RWPE2 (cell line): ENCODE measurements at regions not wholly inside any gene's neighbourhood (a gene's known extent, or its start where the extent isn't known, plus 50 kb on each side); places are given as distances from the start of the nearest gene placed in this dataset.
"Not testable (repeated sequence)": the region's sequence is repeated elsewhere in the genome, so short reads cannot be mapped to it uniquely, and the experiment has no call there.

Experiments used
- ATAC-seq: fragments of 200-7000 bp; cut with Tn5 transposase; 3 replicates; pipeline ENCODE4 v1.9.1; 2021; ENCODE audit warnings: low read depth
- DNase-seq: peaks from one replicate; pipeline ENCODE4 v3.0.0-alpha.2; 2020; ENCODE audit warnings: low spot score
- H3K27ac ChIP-seq: fragments of 450-650 bp; 2 replicates; pipeline ENCODE4 v1.5.1; 2017; ENCODE audit warnings: mild to moderate bottlenecking; ENCODE audit not compliant: poor library complexity, severe bottlenecking
- H3K27me3 ChIP-seq: fragments of 250-450 bp; sonication (Bioruptor Pico); 2 replicates; pipeline ENCODE4 v1.5.1; 2021; ENCODE audit warnings: mild to moderate bottlenecking, moderate library complexity; ENCODE audit not compliant: insufficient read depth, poor library complexity, severe bottlenecking
- H3K36me3 ChIP-seq: fragments of 250-450 bp; sonication (Bioruptor Pico); 2 replicates; pipeline ENCODE4 v1.5.1; 2020; ENCODE audit warnings: low read depth, mild to moderate bottlenecking, moderate library complexity
- H3K4me1 ChIP-seq: fragments of 250-450 bp; sonication (Bioruptor Pico); 2 replicates; pipeline ENCODE4 v1.5.1; 2021; ENCODE audit warnings: mild to moderate bottlenecking, moderate library complexity; ENCODE audit not compliant: insufficient read depth, poor library complexity, severe bottlenecking
- H3K4me3 ChIP-seq: fragments of 250-450 bp; sonication (Bioruptor Pico); 2 replicates; pipeline ENCODE4 v1.5.1; 2021; ENCODE audit warnings: mild to moderate bottlenecking, moderate library complexity; ENCODE audit not compliant: severe bottlenecking
- H3K9me3 ChIP-seq: fragments of 250-450 bp; sonication (Bioruptor Pico); 2 replicates; pipeline ENCODE4 v1.5.1; 2021; ENCODE audit warnings: mild to moderate bottlenecking, moderate library complexity; ENCODE audit not compliant: severe bottlenecking
- TF ChIP-seq, protein P1 (sequence below): fragments of 450-650 bp; IDR thresholded peaks from one replicate; pipeline ENCODE4 v1.5.1; 2017; ENCODE audit warnings: mild to moderate bottlenecking, moderate library complexity; ENCODE audit not compliant: poor library complexity, severe bottlenecking

DNA sequence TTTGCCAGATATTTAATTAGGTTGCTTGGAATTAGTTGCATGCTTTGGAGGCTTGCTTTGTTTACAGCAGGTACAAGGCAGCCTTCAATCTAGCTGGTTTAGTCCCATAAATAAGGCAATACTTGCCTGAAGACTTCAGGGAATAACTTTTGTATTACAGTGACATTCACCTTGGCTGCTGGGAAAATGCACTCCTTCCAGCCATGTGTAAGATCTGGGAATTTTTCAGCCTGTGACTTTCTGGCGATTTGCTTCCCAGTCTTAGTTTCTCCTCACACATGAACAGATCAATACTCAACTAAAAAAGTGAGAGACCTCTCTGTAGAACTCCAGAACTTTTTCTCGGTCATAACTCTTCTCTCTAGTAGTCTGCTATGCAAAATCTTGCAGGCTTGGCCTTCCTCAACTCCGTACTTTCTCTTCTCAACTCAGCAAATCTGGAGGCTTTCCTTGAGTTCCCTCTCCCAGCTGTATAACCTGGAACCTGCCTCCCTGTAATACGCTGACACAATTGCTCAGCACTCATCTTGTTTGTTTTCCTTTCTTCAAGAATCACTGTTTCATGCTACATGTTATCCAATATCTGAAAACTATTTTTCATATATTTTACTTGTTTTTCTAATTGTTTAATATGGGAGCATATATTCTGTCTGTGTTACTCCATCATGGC lies 173.0 kb downstream of the MSX2 start:
- no peaks in the 10 kb centered on the region for H3K9me3 ChIP-seq
- TF ChIP-seq, protein P1, sequence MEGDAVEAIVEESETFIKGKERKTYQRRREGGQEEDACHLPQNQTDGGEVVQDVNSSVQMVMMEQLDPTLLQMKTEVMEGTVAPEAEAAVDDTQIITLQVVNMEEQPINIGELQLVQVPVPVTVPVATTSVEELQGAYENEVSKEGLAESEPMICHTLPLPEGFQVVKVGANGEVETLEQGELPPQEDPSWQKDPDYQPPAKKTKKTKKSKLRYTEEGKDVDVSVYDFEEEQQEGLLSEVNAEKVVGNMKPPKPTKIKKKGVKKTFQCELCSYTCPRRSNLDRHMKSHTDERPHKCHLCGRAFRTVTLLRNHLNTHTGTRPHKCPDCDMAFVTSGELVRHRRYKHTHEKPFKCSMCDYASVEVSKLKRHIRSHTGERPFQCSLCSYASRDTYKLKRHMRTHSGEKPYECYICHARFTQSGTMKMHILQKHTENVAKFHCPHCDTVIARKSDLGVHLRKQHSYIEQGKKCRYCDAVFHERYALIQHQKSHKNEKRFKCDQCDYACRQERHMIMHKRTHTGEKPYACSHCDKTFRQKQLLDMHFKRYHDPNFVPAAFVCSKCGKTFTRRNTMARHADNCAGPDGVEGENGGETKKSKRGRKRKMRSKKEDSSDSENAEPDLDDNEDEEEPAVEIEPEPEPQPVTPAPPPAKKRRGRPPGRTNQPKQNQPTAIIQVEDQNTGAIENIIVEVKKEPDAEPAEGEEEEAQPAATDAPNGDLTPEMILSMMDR, result no peak
- H3K27ac ChIP-seq, result no peak overlapping the region
- no peaks in the 10 kb centered on the region for H3K36me3 ChIP-seq
- DNase-seq (no peak), ATAC-seq (no peak)
- no peaks in the 10 kb centered on the region for H3K27me3 ChIP-seq
- peaks cover 4% of the 10 kb centered on the region for H3K4me1 ChIP-seq
- no peak overlapping the region for H3K4me3 ChIP-seq

DNA sequence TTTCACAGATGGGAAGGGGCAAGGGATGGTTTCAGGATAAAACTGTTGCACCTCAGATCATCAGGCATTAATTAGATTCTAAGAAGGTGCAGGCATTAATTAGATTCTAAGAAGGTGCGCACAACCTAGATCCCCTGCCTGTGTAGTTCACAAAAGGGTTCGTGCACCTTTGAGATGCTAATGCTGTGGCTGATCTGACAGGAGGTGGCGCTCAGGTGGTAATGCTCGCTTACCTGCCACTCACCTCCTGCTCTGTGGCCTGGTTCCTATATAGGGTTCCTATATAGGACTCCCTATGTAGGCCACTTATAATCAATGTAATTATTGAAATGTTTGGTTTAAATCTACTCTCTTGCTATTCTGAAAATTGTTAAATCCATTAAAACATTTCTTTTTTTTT lies 171.0 kb downstream of the MSX2 start:
- TF ChIP-seq, protein P1, result peak; percentile 25
- Histone ChIP-seq H3K27ac (no peak overlapping the region), H3K4me3 (no peak overlapping the region), H3K27me3 (no peaks in the 10 kb centered on the region), H3K9me3 (no peaks in the 10 kb centered on the region), H3K36me3 (no peaks in the 10 kb centered on the region), H3K4me1 (peaks cover under 1% of the 10 kb centered on the region)
- ATAC-seq (no peak), DNase-seq (no peak)

DNA sequence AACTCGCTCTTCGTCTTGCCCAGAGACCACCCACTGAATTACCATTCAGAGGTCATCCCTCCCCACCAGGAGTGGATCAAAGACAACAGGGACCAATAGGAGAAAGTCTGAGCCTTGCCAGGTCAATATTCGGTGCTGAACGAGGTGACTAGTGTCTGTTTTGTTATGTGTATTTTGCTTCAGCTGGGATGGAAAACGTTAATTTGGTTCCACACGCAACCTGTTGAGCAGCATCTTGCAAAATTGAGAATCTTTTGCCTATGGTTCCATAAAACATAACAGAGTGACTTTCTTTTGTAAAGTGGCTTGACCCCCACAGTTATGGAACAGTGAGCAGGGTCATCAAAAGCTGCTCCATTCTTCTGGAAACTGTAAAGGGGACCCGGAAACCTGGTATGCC lies 168.4 kb downstream of the MSX2 start:
- H3K27me3 ChIP-seq, result no peaks in the 10 kb centered on the region
- no peak overlapping the region for H3K4me3 ChIP-seq
- no peak for ATAC-seq
- no peaks in the 10 kb centered on the region for H3K36me3 ChIP-seq
- no peaks in the 10 kb centered on the region for H3K9me3 ChIP-seq
- TF ChIP-seq, protein P1, result no peak
- no peak overlapping the region for H3K27ac ChIP-seq
- no peak for DNase-seq
- no peaks in the 10 kb centered on the region for H3K4me1 ChIP-seq

DNA sequence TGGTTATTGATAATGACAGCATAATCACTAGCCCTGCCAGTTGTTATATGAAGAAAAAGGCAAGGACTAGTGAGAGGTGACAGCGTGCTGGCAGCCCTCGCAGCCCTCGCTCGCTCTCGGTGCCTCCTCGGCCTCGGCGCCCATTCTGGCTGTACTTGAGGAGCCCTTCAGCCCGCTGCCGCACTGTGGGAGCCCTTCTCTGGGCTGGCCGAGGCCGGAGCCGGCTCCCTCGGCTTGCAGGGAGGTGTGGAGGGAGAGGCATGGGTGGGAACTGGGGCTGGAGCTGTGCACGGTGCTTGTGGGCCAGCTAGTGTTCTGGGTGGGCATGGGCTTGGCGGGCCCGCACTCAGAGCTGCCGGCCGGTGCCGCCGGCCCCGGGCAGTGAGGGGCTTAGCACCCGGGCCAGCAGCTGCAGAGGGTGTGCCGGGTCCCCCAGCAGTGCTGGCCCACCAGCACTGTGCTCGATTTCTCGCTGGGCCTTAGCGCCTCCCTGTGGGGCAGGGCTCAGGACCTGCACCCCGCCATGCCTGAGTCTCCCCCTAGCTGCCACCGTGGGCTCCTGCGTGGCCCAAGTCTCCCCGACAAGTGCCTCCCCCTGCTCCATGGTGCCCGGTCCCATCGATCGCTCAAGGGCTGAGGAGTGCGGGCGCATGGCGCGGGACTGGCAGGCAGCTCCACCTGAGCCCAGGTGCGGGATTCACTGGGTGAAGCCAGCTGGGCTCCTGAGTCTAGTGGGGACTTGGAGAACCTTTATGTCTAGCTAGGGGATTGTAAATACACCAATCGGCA lies 156.2 kb downstream of the MSX2 start:
- not testable (repeated sequence) for H3K4me1 ChIP-seq, H3K36me3 ChIP-seq, DNase-seq, H3K27ac ChIP-seq, ATAC-seq, H3K9me3 ChIP-seq, H3K4me3 ChIP-seq
- peaks cover 20% of the 10 kb centered on the region for H3K27me3 ChIP-seq

DNA sequence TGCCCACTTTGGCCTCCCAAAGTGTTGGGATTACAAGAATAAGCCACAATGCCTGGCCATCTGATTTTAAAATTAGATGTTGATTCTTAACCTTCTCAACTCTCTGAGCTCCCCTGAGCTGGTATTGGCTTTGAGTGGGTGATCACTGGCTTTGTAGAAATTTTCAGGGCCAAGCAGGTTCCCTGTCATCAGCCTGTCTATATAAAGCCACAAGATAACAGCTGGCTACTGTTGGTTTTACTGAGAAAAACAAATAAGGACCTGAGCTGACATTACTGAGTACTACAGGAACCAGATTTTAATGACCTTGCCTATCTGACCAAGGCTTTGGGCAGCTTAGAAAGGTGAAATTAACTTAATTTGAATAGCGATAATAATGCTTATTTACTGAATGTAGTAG lies 153.6 kb downstream of the MSX2 start:
- no peaks in the 10 kb centered on the region for H3K4me1 ChIP-seq
- ATAC-seq (no peak), DNase-seq (no peak)
- no peak overlapping the region for H3K4me3 ChIP-seq
- H3K27me3 ChIP-seq, result peaks cover 46% of the 10 kb centered on the region
- H3K36me3 ChIP-seq, result no peaks in the 10 kb centered on the region
- H3K9me3 ChIP-seq, result no peaks in the 10 kb centered on the region
- H3K27ac ChIP-seq, result no peak overlapping the region
- TF ChIP-seq, protein P1, result no peak
